Mesendoderm (in vitro differentiated cells): ENCODE measurements at regions not wholly inside any gene's neighbourhood (a gene's known extent, or its start where the extent isn't known, plus 50 kb on each side); places are given as distances from the start of the nearest gene placed in this dataset.
"Not testable (repeated sequence)": the region's sequence is repeated elsewhere in the genome, so short reads cannot be mapped to it uniquely, and the experiment has no call there.

Experiments used
- DNase-seq: peaks from one replicate; pipeline ENCODE4 v3.0.0; 2013
- H2AK5ac ChIP-seq: 2 replicates; pipeline ENCODE4 v1.6.1; 2013; ENCODE audit warnings: low read length, inconsistent platforms
- H2BK120ac ChIP-seq: 2 replicates; pipeline ENCODE4 v1.6.1; 2013; ENCODE audit warnings: low read depth, mild to moderate bottlenecking, low read length, moderate library complexity, mixed read lengths
- H2BK15ac ChIP-seq: replicated peaks from 2 replicates; pipeline ENCODE4 v1.6.1; 2013; ENCODE audit warnings: low read depth, mild to moderate bottlenecking, moderate library complexity
- H2BK5ac ChIP-seq: 2 replicates; pipeline ENCODE4 v1.6.1; 2013; ENCODE audit warnings: low read length, inconsistent platforms
- H3K18ac ChIP-seq: 2 replicates; pipeline ENCODE4 v1.6.1; 2013; ENCODE audit warnings: mild to moderate bottlenecking, low read length, mixed read lengths
- H3K23ac ChIP-seq: one replicate; pipeline ENCODE4 v1.6.1; 2013; ENCODE audit warnings: low read length
- H3K27ac ChIP-seq: 2 replicates; pipeline ENCODE4 v1.5.1; 2013; ENCODE audit warnings: low read depth, mild to moderate bottlenecking, inconsistent platforms, low read length, moderate library complexity
- H3K27me3 ChIP-seq: 2 replicates; pipeline ENCODE4 v1.6.1; 2013; ENCODE audit warnings: low read length, control low read depth, mild to moderate bottlenecking, inconsistent platforms; ENCODE audit not compliant: insufficient read depth, poor library complexity
- H3K36me3 ChIP-seq: 2 replicates; pipeline ENCODE4 v1.6.1; 2013; ENCODE audit warnings: low read length, inconsistent platforms; ENCODE audit not compliant: control insufficient read depth, insufficient read depth
- H3K4ac ChIP-seq: one replicate; pipeline ENCODE4 v1.6.1; 2013; ENCODE audit warnings: low read depth, mild to moderate bottlenecking, low read length, moderate library complexity
- H3K4me1 ChIP-seq: 2 replicates; pipeline ENCODE4 v1.6.1; 2013; ENCODE audit warnings: low read depth, low read length, inconsistent platforms; ENCODE audit not compliant: control insufficient read depth
- H3K4me2 ChIP-seq: 2 replicates; pipeline ENCODE4 v1.6.1; 2013; ENCODE audit warnings: low read length
- H3K4me3 ChIP-seq: 2 replicates; pipeline ENCODE4 v1.5.1; 2013; ENCODE audit warnings: mild to moderate bottlenecking, low read length
- H3K56ac ChIP-seq: one replicate; pipeline ENCODE4 v1.6.1; 2013; ENCODE audit warnings: low read length
- H3K79me1 ChIP-seq: 2 replicates; pipeline ENCODE4 v1.6.1; 2013; ENCODE audit warnings: low read length, inconsistent platforms
- H3K79me2 ChIP-seq: 2 replicates; pipeline ENCODE4 v1.6.1; 2013; ENCODE audit warnings: mild to moderate bottlenecking, low read length; ENCODE audit not compliant: control insufficient read depth, insufficient read depth
- H3K9ac ChIP-seq: 2 replicates; pipeline ENCODE4 v1.6.1; 2013; ENCODE audit warnings: low read length, inconsistent platforms
- H4K5ac ChIP-seq: one replicate; pipeline ENCODE4 v1.6.1; 2013; ENCODE audit warnings: low read length
- H4K8ac ChIP-seq: one replicate; pipeline ENCODE4 v1.6.1; 2013; ENCODE audit warnings: low read depth, mild to moderate bottlenecking, control low read depth, low read length, moderate library complexity
- WGBS: extraction: QIAGEN DNeasy Blood & Tissue Kit; methylation state at CpG from one replicate; pipeline ENCODE4 v1.1.7; 2013; ENCODE audit warnings: low lambda C conversion rate, missing lambda C conversion rate; ENCODE audit not compliant: insufficient coverage; ENCODE audit errors: extremely low coverage; 5-methylcytosine and 5-hydroxymethylcytosine counted together

GRCh38 chr9:64466052-64466599, 818.9 kb downstream of the FOXD4L5 start:
- H3K4me2 ChIP-seq, H2BK15ac ChIP-seq, H2BK5ac ChIP-seq, H4K5ac ChIP-seq, H3K79me1 ChIP-seq, H3K27ac ChIP-seq, H3K4me1 ChIP-seq, H3K23ac ChIP-seq, H2AK5ac ChIP-seq, H3K79me2 ChIP-seq, H3K9ac ChIP-seq, H3K27me3 ChIP-seq, H3K18ac ChIP-seq, H3K4me3 ChIP-seq, H3K36me3 ChIP-seq, H3K4ac ChIP-seq, H3K56ac ChIP-seq, H4K8ac ChIP-seq, H2BK120ac ChIP-seq: not testable (repeated sequence)
- no CpG with 5 or more reads among the region's 4 CpGs for WGBS
- DNase-seq: peak; percentile 37

- H2BK15ac ChIP-seq, H2BK120ac ChIP-seq, H3K4me3 ChIP-seq, H3K4me2 ChIP-seq, H3K9ac ChIP-seq, H3K36me3 ChIP-seq, DNase-seq, H3K79me2 ChIP-seq, H3K23ac ChIP-seq, H4K8ac ChIP-seq, H2BK5ac ChIP-seq, H3K56ac ChIP-seq, H4K5ac ChIP-seq, H3K18ac ChIP-seq, H3K4me1 ChIP-seq, H3K27ac ChIP-seq, H3K79me1 ChIP-seq, H2AK5ac ChIP-seq, H3K4ac ChIP-seq, H3K27me3 ChIP-seq: not testable (repeated sequence)
- WGBS: no CpG with 5 or more reads among the region's 5 CpGs
These were observed 823.1 kb downstream of the FOXD4L5 start for GRCh38 chr9:64461885-64462284.

GRCh38 chr9:64458642-64459041, 826.4 kb downstream of the FOXD4L5 start:
- not testable (repeated sequence) for H3K56ac ChIP-seq, H3K4me1 ChIP-seq, H3K27me3 ChIP-seq, H3K18ac ChIP-seq, H3K79me1 ChIP-seq, H3K4me3 ChIP-seq, H2BK5ac ChIP-seq, H4K5ac ChIP-seq, H2AK5ac ChIP-seq, H3K9ac ChIP-seq, H3K27ac ChIP-seq, H3K79me2 ChIP-seq, H4K8ac ChIP-seq, H3K4ac ChIP-seq, DNase-seq, H3K36me3 ChIP-seq, H2BK120ac ChIP-seq, H2BK15ac ChIP-seq, H3K4me2 ChIP-seq, H3K23ac ChIP-seq
- WGBS: no CpG with 5 or more reads among the region's 3 CpGs

- not testable (repeated sequence) for H4K8ac ChIP-seq, H3K36me3 ChIP-seq, H3K79me2 ChIP-seq, H3K79me1 ChIP-seq, H2BK15ac ChIP-seq, H2BK5ac ChIP-seq, H3K18ac ChIP-seq, H3K56ac ChIP-seq, H3K4ac ChIP-seq, H3K4me2 ChIP-seq, H3K4me1 ChIP-seq, H3K27me3 ChIP-seq, H4K5ac ChIP-seq, H3K23ac ChIP-seq, H2AK5ac ChIP-seq, H3K4me3 ChIP-seq, H3K27ac ChIP-seq, DNase-seq, H3K9ac ChIP-seq, H2BK120ac ChIP-seq
- no CpG with 5 or more reads among the region's 1 CpG for WGBS
These were observed 829.8 kb downstream of the FOXD4L5 start for GRCh38 chr9:64455107-64455648.

- H4K5ac ChIP-seq, H3K4me2 ChIP-seq, H3K36me3 ChIP-seq, H3K9ac ChIP-seq, H3K27me3 ChIP-seq, H3K18ac ChIP-seq, H3K4me1 ChIP-seq, H3K56ac ChIP-seq, H4K8ac ChIP-seq, H3K4ac ChIP-seq, H3K4me3 ChIP-seq, H2BK5ac ChIP-seq, DNase-seq, H2BK120ac ChIP-seq, H3K79me1 ChIP-seq, H2BK15ac ChIP-seq, H3K79me2 ChIP-seq, H3K27ac ChIP-seq, H2AK5ac ChIP-seq, H3K23ac ChIP-seq: not testable (repeated sequence)
- WGBS: no CpG with 5 or more reads among the region's 2 CpGs
These were observed 832.9 kb downstream of the FOXD4L5 start for GRCh38 chr9:64452134-64452533.

- H2BK5ac ChIP-seq, H4K8ac ChIP-seq, H3K4me2 ChIP-seq, H3K36me3 ChIP-seq, H3K4me1 ChIP-seq, H4K5ac ChIP-seq, H3K27me3 ChIP-seq, H3K56ac ChIP-seq, H3K4me3 ChIP-seq, H3K23ac ChIP-seq, H3K79me2 ChIP-seq, H3K79me1 ChIP-seq, H2AK5ac ChIP-seq, H3K9ac ChIP-seq, DNase-seq, H2BK120ac ChIP-seq, H3K18ac ChIP-seq, H2BK15ac ChIP-seq, H3K4ac ChIP-seq, H3K27ac ChIP-seq: not testable (repeated sequence)
- no CpG with 5 or more reads among the region's 5 CpGs for WGBS
These were observed 834.4 kb downstream of the FOXD4L5 start for GRCh38 chr9:64450654-64451053.
